GM13976 (cell line): ENCODE measurements at regions not wholly inside any gene's neighbourhood (a gene's known extent, or its start where the extent isn't known, plus 50 kb on each side); places are given as distances from the start of the nearest gene placed in this dataset.

Experiments
- DNase-seq: peaks from one replicate; pipeline ENCODE4 v3.0.0; 2012; ENCODE audit warnings: low spot score
- in situ Hi-C: fragments of 300-500 bp; cut with MboI; formaldehyde crosslinking; loops from one replicate; pipeline ENCODE4 v1.12.0; 2022; ENCODE audit warnings: low sequenced_read_pairs, mixed read lengths, inconsistent platforms; ENCODE audit not compliant: unreplicated experiment
- TF ChIP-seq, protein P1 (sequence below): IDR thresholded peaks from 2 replicates; pipeline ENCODE4 v1.5.1; 2012; ENCODE audit warnings: borderline replicate concordance, mild to moderate bottlenecking; ENCODE audit not compliant: insufficient read depth; ENCODE audit errors: extremely low read depth, missing control alignments, control extremely low read depth

DNA sequence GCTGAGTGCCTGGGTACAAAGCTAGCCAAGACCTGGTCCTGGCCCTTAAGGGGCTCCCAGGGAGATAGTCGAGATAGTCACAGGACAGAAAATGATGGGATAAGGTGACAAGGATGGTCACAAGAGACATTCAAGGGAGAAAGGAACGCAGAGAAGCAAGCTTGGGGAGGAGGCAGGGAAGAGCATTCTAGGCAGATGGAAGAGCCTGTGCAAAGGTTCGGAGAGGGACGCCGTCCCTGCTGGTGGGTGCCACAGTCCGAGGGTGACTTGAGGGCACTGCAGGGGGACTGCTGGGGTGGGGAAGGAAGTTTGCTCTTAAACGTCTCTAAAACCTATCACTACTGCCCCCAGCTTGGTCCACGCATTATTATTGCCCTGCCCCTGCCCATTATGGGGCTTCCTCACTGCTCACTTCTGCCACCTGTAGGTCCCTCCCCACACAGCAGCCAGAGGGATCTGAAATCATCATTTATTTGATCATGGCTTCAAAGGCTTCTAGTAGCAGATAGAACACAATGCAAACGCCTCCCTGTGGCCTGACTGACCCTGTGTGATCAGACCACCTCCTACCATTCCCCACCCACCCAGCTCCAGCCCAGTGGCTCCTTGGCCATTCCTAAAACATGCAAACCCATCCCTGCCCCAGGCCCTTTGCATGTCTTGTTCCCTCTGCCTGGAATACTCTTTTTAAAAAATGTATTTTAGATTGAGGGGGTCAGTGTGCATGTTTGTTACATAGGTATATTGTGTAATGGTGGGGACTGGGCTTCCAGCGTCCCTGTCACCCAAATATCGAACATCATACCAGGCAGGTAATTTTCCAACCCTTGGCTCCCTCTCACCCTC is 60.3 kb downstream of the RMI2 start:
- DNase-seq: peak; percentile 75
- in situ Hi-C loops: no loop called here

GRCh38 chr16:11406177-11406560 is 60.9 kb downstream of the RMI2 start:
- TF ChIP-seq, protein P1, sequence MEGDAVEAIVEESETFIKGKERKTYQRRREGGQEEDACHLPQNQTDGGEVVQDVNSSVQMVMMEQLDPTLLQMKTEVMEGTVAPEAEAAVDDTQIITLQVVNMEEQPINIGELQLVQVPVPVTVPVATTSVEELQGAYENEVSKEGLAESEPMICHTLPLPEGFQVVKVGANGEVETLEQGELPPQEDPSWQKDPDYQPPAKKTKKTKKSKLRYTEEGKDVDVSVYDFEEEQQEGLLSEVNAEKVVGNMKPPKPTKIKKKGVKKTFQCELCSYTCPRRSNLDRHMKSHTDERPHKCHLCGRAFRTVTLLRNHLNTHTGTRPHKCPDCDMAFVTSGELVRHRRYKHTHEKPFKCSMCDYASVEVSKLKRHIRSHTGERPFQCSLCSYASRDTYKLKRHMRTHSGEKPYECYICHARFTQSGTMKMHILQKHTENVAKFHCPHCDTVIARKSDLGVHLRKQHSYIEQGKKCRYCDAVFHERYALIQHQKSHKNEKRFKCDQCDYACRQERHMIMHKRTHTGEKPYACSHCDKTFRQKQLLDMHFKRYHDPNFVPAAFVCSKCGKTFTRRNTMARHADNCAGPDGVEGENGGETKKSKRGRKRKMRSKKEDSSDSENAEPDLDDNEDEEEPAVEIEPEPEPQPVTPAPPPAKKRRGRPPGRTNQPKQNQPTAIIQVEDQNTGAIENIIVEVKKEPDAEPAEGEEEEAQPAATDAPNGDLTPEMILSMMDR: no peak
- no peak for DNase-seq
- in situ Hi-C loops: no loop called here

More for the DNA sequence above, 60.3 kb downstream of the RMI2 start:
- TF ChIP-seq, protein P1: peak; percentile 49

GRCh38 chr16:11407047-11407982 is 62.1 kb downstream of the RMI2 start:
- peak; percentile 84 for DNase-seq
- TF ChIP-seq, protein P1: peak; percentile 75
- in situ Hi-C loops: no loop called here

DNA sequence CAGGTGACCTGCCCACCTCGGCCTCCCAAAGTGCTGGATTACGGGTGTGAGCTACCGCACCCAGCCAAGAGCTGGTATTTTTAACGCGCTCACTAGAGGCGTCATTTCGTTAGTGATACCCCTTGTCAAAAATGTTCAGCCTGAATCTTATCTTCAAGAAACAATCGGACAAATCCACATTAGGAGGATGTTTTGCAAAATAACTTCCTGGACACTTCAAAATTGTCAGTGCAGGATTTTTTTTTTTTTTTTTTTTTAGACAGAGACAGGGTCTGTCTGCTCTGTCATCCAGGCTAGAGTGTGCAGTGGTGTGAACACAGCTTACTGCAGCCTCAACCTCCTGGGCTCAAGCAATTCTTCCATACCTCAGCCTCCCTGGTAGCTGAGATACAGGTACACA is 63.0 kb downstream of the RMI2 start:
- in situ Hi-C loops: no loop called here
- TF ChIP-seq, protein P1: no peak
- DNase-seq: no peak

DNA sequence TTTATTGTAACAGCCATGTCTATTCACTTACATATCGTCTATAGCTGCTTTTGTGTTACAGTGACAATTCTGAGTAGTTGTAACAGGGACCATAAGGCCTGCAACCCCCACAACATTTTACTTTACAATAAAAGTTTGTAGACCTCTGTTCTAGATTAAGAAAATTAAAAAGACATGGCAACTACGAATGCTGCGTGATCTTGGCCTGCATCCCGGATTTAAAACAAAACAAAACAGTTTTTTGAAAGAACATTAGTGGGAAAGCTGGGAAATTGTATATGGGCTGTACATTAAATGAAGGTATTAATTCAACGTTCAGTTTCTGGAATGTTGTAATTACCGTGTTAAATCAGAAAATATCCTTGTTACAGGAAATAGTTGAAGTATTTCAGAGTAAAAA is 64.1 kb downstream of the RMI2 start:
- TF ChIP-seq, protein P1: no peak
- in situ Hi-C loops: no loop called here
- no peak for DNase-seq

GRCh38 chr16:11410376-11411058 is 65.3 kb downstream of the RMI2 start:
- no peak for DNase-seq
- TF ChIP-seq, protein P1: no peak
- in situ Hi-C loops: loop anchor here (10.0 kb wide), 1 partner anchor 214 kb away; no protein-coding TSS in a partner anchor
